ENCODE measurements at regions not wholly inside any gene's neighbourhood (a gene's known extent, or its start where the extent isn't known, plus 50 kb on each side); places are given as distances from the start of the nearest gene placed in this dataset.

GRCh38 chr10:113459626-113460280 is 93.1 kb upstream of the HABP2 start:
- in situ Hi-C loops (cut with HindIII; ENCODE audit: low sequenced_read_pairs): no loop called here
- no peak for TF ChIP-seq CTCF (IDR thresholded peaks at IDR 0.05; ENCODE audit: low read depth, low read length)
- no peak overlapping the region for H3K4me3 ChIP-seq (ENCODE audit: low read depth, low read length)
- no peak for DNase-seq (ENCODE audit: low read depth, low spot score)

- H3K4me3 ChIP-seq (ENCODE audit: low read depth, low read length): no peak overlapping the region
- in situ Hi-C loops (cut with HindIII; ENCODE audit: low sequenced_read_pairs): no loop called here
- DNase-seq (ENCODE audit: low read depth, low spot score): no peak
- TF ChIP-seq CTCF (IDR thresholded peaks at IDR 0.05; ENCODE audit: low read depth, low read length): no peak
Measured at GRCh38 chr10:113463083-113463482, 89.8 kb upstream of the HABP2 start.

GRCh38 chr10:113463777-113464176 is 89.1 kb upstream of the HABP2 start:
- TF ChIP-seq CTCF (IDR thresholded peaks at IDR 0.05; ENCODE audit: low read depth, low read length): no peak
- DNase-seq (ENCODE audit: low read depth, low spot score): peak; percentile 7
- no peak overlapping the region for H3K4me3 ChIP-seq (ENCODE audit: low read depth, low read length)
- in situ Hi-C loops (cut with HindIII; ENCODE audit: low sequenced_read_pairs): no loop called here

GRCh38 chr10:113469796-113470195 is 83.1 kb upstream of the HABP2 start:
- DNase-seq (ENCODE audit: low read depth, low spot score): no peak
- TF ChIP-seq CTCF (IDR thresholded peaks at IDR 0.05; ENCODE audit: low read depth, low read length): no peak
- in situ Hi-C loops (cut with HindIII; ENCODE audit: low sequenced_read_pairs): no loop called here
- no peak overlapping the region for H3K4me3 ChIP-seq (ENCODE audit: low read depth, low read length)

- no peak overlapping the region for H3K4me3 ChIP-seq (ENCODE audit: low read depth, low read length)
- in situ Hi-C loops (cut with HindIII; ENCODE audit: low sequenced_read_pairs): no loop called here
- DNase-seq (ENCODE audit: low read depth, low spot score): no peak
- no peak for TF ChIP-seq CTCF (IDR thresholded peaks at IDR 0.05; ENCODE audit: low read depth, low read length)
Measured at GRCh38 chr10:113470372-113471240, 82.2 kb upstream of the HABP2 start.

GRCh38 chr10:113471241-113471996 is 81.4 kb upstream of the HABP2 start:
- no peak for TF ChIP-seq CTCF (IDR thresholded peaks at IDR 0.05; ENCODE audit: low read depth, low read length)
- in situ Hi-C loops (cut with HindIII; ENCODE audit: low sequenced_read_pairs): no loop called here
- H3K4me3 ChIP-seq (ENCODE audit: low read depth, low read length): no peak overlapping the region
- no peak for DNase-seq (ENCODE audit: low read depth, low spot score)

All from astrocyte of the spinal cord (primary cell).